ENCODE measurements at regions not wholly inside any gene's neighbourhood (a gene's known extent, or its start where the extent isn't known, plus 50 kb on each side); places are given as distances from the start of the nearest gene placed in this dataset.

DNA sequence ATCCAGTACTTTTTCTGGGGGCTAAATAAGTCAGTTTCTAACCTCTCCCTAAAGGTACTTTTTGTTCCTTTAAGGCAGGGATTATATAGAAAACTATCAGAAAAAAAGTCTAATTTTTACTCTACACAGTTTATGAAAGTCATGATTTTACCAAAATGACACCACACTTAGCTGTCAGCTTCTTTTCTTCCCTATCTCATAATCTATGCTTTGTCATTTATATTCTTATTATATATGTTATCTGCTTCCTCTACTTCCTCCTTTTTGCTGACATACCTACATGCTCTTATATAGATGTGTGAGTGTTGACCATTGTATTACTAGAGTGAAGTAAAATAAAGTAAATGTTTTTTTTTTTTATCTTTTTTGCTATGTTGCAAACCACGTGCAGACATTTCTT, 203.9 kb upstream of the CHRM2 start:
- DNase-seq: no peak

DNA sequence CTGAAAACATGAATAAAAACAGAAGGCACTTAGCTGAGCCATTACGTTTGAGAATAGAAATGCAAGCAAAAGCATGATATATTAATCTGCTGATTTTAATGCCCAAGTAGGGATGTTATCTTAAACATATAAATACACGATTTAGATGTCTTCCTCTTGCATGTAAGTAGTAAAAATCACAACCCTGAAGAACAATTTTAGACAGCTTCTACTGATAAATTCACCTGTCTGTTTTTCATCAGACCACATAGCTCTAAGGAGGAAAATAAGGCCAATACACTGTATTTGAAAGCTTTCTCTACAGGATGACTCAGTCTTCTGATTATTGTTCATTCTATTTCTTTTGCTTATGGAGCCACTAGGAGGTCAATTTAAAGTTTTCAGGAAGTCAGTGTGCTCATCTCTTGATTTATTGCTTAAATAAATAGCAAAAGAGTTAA, 210.9 kb upstream of the CHRM2 start:
- DNase-seq: no peak

GRCh38 chr7:136656516-136656915, 211.9 kb upstream of the CHRM2 start:
- no peak for DNase-seq

GRCh38 chr7:136655414-136655813, 213.0 kb upstream of the CHRM2 start:
- DNase-seq: no peak

GRCh38 chr7:136654406-136654805, 214.0 kb upstream of the CHRM2 start:
- DNase-seq: no peak

- no peak for DNase-seq
These were observed 215.6 kb upstream of the CHRM2 start for GRCh38 chr7:136652635-136653370.

DNA sequence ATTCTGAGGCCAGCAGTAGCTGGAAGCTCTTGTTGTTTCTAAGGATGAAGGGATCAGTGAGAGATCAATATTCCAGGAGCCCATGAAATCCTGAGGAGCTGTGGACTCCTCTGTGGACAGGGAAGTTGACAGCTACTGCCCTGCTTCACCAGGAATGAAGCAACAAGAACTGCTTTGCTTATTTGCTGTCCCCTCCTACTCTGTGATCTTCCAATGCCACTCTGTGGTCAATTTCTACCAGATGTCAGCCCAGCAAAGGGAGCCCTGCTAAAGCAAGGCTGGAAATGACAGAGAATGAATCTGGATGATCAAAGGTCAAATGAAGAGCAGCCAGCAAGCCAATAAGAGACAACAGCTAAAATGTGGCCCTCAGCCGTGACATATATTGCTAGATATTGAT, 227.5 kb upstream of the CHRM2 start:
- DNase-seq: no peak

DNA sequence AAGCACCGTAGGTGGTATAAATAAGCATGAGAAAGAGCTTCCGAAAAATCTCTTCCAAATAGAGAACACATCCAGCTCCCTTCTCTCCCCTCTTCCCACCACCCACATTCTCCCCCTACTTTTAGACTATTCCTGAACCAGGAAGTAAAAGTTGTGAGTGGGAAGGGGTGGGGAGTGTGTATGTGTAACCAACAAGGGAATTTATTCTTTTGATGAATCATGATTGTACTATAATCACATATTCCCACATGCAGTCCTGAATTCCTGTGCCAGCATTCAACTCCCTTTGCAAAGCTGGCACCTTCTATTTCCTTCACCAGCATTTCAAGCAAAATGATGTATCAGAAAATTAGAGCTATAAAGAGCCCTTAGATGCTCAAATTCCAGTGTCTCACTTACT, 230.6 kb upstream of the CHRM2 start:
- DNase-seq: no peak

DNA sequence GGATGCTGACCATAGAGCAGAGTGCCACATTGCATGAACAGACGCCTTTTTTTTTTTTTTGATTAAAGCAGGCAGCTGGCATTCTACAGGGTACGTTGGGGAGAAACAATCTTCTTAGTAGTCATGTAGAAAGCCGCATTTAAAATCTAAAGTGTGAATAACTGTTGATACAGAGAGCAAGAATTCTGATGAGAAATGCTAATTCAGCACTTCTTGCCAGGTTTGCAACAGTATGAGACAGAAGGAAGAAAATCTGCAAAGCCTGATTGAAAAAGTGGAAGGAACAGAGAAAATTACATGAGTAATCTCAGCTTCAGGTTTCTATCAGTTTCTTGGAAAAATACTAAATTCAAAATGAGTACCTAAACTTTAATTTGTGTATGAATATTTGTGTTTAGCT, 232.7 kb upstream of the CHRM2 start:
- DNase-seq: no peak

- DNase-seq: no peak
These were observed 249.6 kb upstream of the CHRM2 start for GRCh38 chr7:136618818-136619217.

GRCh38 chr7:136617176-136617575, 251.3 kb upstream of the CHRM2 start:
- DNase-seq: no peak

DNA sequence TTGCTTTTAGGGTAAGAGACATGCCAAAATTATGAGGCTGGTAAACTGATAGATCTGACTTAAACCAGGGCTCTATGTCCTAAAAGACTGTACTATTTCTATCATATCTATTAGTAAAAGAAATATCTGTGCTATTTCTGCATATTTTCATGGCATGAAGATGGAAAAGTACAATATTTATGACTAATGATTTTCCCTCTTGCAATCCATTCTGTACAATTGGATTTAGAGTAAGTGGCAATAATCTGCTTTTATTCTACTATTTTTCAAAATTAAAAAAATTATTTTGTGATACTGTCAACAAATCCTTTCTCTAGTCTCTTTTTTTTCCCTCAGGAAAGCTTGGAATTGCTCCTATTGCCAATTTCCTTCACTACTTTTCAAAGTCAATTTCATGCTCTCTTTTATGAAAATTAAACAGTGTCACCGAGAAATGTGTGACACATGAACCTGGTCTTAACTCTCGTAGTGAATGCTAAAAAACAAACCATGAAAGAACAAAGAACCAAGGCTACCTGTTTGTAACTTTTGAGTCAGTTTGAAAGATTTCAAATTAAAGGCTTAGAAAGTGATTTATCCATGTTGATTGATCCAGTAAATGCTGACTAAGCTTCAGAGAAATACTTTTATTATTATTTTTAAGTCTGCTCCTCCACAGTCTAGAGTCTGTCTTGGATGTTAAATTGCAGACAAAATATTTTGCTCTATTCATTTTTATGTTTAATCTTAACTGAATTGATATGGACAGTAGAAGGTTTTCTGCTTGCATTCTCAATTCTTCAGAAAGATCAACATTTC, 262.7 kb upstream of the CHRM2 start:
- no peak for DNase-seq

- no peak for DNase-seq
These were observed 266.7 kb upstream of the CHRM2 start for GRCh38 chr7:136601772-136602171.

- DNase-seq: no peak
These were observed 268.0 kb upstream of the CHRM2 start for GRCh38 chr7:136600475-136600874.

- no peak for DNase-seq
These were observed 273.7 kb upstream of the CHRM2 start for GRCh38 chr7:136594739-136595144.

DNA sequence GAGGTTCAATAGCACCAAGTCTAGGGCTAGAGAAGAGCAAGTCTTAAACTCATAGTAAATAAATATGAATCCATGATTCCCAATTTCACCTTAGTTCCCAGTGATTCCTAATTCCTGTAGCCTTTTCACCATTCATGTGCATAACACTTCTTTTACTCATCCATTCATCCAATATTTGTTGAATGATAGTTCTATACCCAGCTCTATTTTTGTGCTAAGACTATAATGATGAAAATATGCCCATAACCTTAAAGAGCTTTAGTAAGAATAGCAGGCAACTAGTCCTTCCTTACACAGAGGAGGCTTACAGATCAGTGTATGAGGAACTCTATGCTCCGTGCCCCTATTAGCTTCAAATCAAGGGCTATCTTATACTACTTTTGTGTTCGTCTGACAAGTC, 280.2 kb upstream of the CHRM2 start:
- no peak for DNase-seq

DNA sequence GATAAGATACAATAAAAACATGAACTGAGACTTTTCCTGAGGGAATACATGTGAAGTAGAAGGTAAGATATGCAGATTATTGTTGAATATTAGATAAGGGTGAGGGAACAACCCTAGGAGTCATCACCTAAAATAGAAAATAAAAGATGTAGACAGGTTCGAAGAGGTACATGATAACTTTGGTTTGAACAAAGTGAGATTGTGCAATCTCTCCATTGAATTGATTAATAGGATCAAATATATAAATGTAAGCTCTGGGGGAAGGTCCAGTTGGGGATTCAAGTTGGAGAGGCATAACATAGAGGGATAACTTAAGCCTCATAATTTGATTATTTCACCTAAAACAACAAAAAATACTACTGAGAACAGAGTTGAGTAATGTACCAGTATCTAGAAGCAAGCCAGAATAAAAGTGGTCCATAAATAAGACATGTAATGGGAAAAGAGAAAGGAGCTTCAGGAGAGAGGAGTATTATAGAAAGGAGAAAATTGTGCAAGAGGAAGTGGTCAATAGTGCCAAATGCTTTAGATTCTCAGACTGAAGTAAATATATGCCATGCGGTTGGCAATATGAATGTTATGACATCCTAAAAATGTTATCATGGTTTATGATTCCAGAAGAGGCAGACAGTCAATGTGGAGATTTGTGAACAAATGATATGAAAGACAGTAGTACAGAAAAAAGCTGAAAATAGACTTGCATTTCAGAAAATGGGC, 282.3 kb upstream of the CHRM2 start:
- DNase-seq: no peak

- DNase-seq: no peak
These were observed 302.0 kb upstream of the CHRM2 start for GRCh38 chr7:136566491-136566890.

- no peak for DNase-seq
These were observed 312.5 kb upstream of the CHRM2 start for GRCh38 chr7:136555933-136556332.

DNA sequence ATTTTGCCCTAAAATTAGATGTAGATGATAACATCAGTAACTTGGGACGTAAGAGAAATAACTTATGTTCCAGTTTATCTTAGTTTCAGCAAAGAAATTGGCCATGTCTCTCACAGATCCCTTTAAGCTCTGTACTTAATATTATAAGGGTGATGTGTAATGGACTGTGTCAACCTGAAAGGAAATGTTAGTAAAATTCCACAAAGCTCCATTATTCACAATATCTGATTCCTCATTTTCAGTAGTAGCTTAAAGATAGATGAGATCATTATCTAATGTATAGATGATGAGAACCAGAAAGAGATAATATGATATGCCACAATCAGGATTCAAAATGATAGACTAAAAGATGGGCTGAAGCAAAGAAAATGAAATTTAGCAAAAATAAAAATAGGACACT, 316.8 kb upstream of the CHRM2 start:
- no peak for DNase-seq

DNA sequence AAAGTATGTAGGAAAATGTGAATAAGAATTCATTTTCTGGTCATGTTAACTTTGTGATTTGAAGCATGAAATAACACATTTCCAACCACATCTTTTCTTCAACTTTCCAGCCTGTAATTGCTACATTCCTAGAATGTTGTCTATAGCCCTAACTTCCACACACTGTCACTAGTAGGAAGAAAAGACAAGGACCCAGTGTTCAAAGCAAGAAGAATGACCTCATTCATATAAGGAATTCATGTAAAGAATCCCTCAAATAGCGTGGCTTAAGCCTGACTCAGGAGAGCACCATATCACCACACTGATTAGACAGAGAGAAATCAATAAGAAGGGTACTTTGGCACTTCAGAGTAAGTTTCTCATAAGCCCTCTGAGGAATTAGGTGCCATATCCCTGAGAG, 318.7 kb upstream of the CHRM2 start:
- no peak for DNase-seq

DNA sequence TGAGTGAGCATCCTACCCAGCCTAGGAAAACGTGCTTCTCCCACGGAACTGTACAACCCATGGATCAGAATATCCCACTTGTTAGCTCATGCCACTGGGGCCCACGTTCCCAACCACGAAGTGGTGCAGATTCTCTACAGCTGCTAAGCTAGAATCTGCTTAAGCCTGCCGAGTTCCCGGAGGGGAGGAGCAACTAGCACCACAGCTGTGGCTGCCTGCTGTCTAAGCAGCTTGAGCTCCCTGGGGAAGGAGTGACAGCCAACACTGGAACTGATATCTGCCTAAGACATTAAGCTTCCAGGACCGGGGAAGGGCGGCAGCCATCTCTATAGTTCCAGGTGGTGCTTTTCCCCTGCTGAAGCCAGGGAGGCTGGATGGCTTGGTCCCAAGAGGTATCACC, 334.7 kb upstream of the CHRM2 start:
- DNase-seq: no peak

DNA sequence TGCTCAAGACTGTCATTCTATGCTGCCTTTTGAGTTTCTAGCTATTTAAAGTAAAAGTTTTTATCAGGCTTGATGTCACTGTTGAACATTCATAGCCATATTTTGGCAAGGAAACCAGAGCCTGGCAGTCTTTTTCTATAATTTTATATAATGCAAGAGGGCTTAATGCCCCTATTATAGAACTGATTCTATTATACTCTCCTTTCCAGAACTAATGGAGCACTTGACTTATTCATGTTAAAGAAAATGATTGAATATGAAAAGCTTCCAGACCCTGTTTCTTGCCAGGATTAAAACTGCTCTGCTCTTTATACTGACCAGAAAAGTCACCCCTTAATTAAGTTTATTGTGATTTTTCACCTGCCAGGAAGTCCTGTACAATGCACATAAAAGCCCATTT, 337.6 kb upstream of the CHRM2 start:
- no peak for DNase-seq

DNA sequence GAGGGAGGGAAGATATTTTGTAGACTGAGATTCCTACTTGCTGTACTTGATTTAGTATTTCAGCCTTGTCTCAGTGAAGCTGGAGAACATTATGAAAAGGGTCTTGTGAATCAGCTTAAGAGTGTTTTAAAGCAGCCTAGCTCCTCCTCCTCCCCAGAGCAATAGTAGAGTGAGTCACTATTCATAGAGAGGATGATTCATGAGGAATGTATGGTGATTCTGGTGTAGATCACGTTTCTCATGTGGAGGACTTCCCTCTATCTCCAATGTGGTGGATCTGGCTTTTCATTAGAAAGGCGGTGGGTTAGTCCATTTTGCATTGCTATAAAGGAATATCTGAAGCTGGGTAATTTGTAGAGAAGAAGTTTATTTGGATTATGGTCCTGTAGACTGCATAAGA, 340.1 kb upstream of the CHRM2 start:
- no peak for DNase-seq
